GM12878 (cell line): ENCODE measurements at regions not wholly inside any gene's neighbourhood (a gene's known extent, or its start where the extent isn't known, plus 50 kb on each side); places are given as distances from the start of the nearest gene placed in this dataset.

Experiments
- ATAC-seq: fragments of 200-7000 bp; cut with Tn5 transposase; 3 replicates; pipeline ENCODE4 v1.9.1; 2020; ENCODE audit warnings: mild to moderate bottlenecking, moderate library complexity
- BruUV-seq: library from RNA; stranded (reverse); fragments of 400-500 nt; replicated peaks from 2 replicates; lab custom pipeline; 2021; lab: Mats Ljungman, UMichigan
- CTCF ChIA-PET: fragments of 300-600 bp; sonication (Branson Sonifier 250); formaldehyde crosslinking; extraction: SDS; loops from one replicate; lab custom pipeline; 2021; ENCODE audit warnings: inconsistent platforms; lab: Yijun Ruan, JAX
- POLR2A ChIA-PET: fragments of 350-600 bp; formaldehyde crosslinking; extraction: SDS; loops from one replicate; lab custom pipeline; 2021; ENCODE audit warnings: inconsistent platforms; lab: Charles Lee
- RAD21 ChIA-PET: fragments of 300-600 bp; sonication (Branson Sonifier 250); formaldehyde crosslinking; loops from one replicate; lab custom pipeline; 2023; ENCODE audit warnings: antibody characterized with exemption; ENCODE audit not compliant: unreplicated experiment; lab: Charles Lee
- SMC1A ChIA-PET: fragments of 300-600 bp; sonication (Branson Sonifier 250); formaldehyde crosslinking; loops from one replicate; lab custom pipeline; 2023; ENCODE audit not compliant: unreplicated experiment, uncharacterized antibody; lab: Charles Lee
- DNase-seq: peaks from one replicate; pipeline ENCODE4 v3.0.0-alpha.2; 2011; ENCODE audit warnings: low read depth, low spot score
- FAIRE-seq: peaks from 3 replicates; lab custom pipeline; 2011; peaks lifted over from hg19 to GRCh38; lab: Jason Lieb, UNC
- H2AFZ ChIP-seq: 2 replicates; pipeline ENCODE4 v1.6.0; 2011; ENCODE audit warnings: low read depth, low read length, control low read depth; ENCODE audit not compliant: control insufficient read depth
- H3K27ac ChIP-seq: 2 replicates; pipeline ENCODE4 v1.5.1; 2011; ENCODE audit warnings: control low read depth; ENCODE audit not compliant: control insufficient read depth, insufficient read depth
- H3K27me3 ChIP-seq, 2 experiments: replicated peaks in 1 of 2; 2 replicates each; pipeline versions ENCODE4 v1.6.0 to v1.6.1; 2011; ENCODE audit warnings: low read length in 1 of 2; ENCODE audit not compliant: control insufficient read depth in 2 of 2, insufficient read depth in 2 of 2
- H3K36me3 ChIP-seq, 2 experiments: 2 replicates each; pipeline ENCODE4 v1.5.1; 2011; ENCODE audit warnings: low read length in 1 of 2; ENCODE audit not compliant: control insufficient read depth in 2 of 2, insufficient read depth in 2 of 2
- H3K4me1 ChIP-seq: 2 replicates; pipeline ENCODE4 v1.6.1; 2011; ENCODE audit warnings: mild to moderate bottlenecking, low read length, moderate library complexity, mixed read lengths; ENCODE audit not compliant: control insufficient read depth, insufficient read depth
- H3K4me2 ChIP-seq: 2 replicates; pipeline ENCODE4 v1.6.0; 2011; ENCODE audit warnings: control low read depth; ENCODE audit not compliant: control insufficient read depth, insufficient read depth
- H3K4me3 ChIP-seq: fragments of 200-600 bp; sonication (generic); 2 replicates; pipeline ENCODE4 v1.5.1; 2016
- H3K79me2 ChIP-seq: 2 replicates; pipeline ENCODE4 v1.6.0; 2011; ENCODE audit warnings: low read length; ENCODE audit not compliant: control insufficient read depth, insufficient read depth
- H3K9ac ChIP-seq: 2 replicates; pipeline ENCODE4 v1.8.0; 2011; ENCODE audit warnings: low read length, control low read depth, mixed read lengths; ENCODE audit not compliant: control insufficient read depth, insufficient read depth
- H3K9me3 ChIP-seq: replicated peaks from 3 replicates; pipeline ENCODE4 v1.5.1; 2011; ENCODE audit warnings: mild to moderate bottlenecking, low read length; ENCODE audit not compliant: control insufficient read depth, insufficient read depth
- H4K20me1 ChIP-seq: 2 replicates; pipeline ENCODE4 v1.6.0; 2011; ENCODE audit not compliant: control insufficient read depth, insufficient read depth
- CBX3 ChIP-seq: fragments of 200-600 bp; sonication (generic); IDR thresholded peaks from 2 replicates; pipeline ENCODE4 v1.6.1; 2016; ENCODE audit warnings: low read depth, borderline replicate concordance
- HDAC6 ChIP-seq: fragments of 200-600 bp; sonication (generic); IDR thresholded peaks from one replicate; pipeline ENCODE4 v1.8.0; 2017; ENCODE audit warnings: antibody characterized with exemption; ENCODE audit not compliant: unreplicated experiment
- IKZF2 ChIP-seq, 2 experiments: fragments of 450-650 bp; IDR thresholded peaks; 2 replicates each; pipeline ENCODE4 v1.6.1; 2017; ENCODE audit warnings: mild to moderate bottlenecking in 2 of 2, moderate library complexity in 2 of 2
- MEF2B ChIP-seq: fragments of 450-650 bp; IDR thresholded peaks from 2 replicates; pipeline ENCODE4 v1.6.1; 2018; ENCODE audit warnings: mild to moderate bottlenecking, moderate library complexity; ENCODE audit not compliant: partially characterized antibody, poor library complexity, severe bottlenecking
- NR2C1 ChIP-seq: fragments of 450-650 bp; IDR thresholded peaks from 2 replicates; pipeline ENCODE4 v1.6.1; 2017; ENCODE audit warnings: antibody characterized with exemption, mild to moderate bottlenecking, moderate library complexity
- PML ChIP-seq: IDR thresholded peaks from 2 replicates; pipeline ENCODE4 v1.6.1; 2012; ENCODE audit warnings: low read length, inconsistent platforms
- SIX5 ChIP-seq: IDR thresholded peaks from 2 replicates; pipeline ENCODE4 v1.6.1; 2011; ENCODE audit warnings: mild to moderate bottlenecking, low read depth, low read length, moderate library complexity; ENCODE audit not compliant: severe bottlenecking
- SUPT20H ChIP-seq: IDR thresholded peaks from 2 replicates; pipeline ENCODE4 v1.6.1; 2011; ENCODE audit warnings: low read depth, mild to moderate bottlenecking, low read length, moderate library complexity, borderline replicate concordance; ENCODE audit not compliant: control insufficient read depth
- TCF12 ChIP-seq: IDR thresholded peaks from 2 replicates; pipeline ENCODE4 v1.6.1; 2011; ENCODE audit warnings: low read depth, mild to moderate bottlenecking, low read length
- WGBS: methylation state at CpG from one replicate; pipeline ENCODE4 v1.1.6; 2016; ENCODE audit warnings: low lambda C conversion rate; ENCODE audit not compliant: insufficient replicate concordance, insufficient coverage; ENCODE audit errors: missing lambda C conversion rate; 5-methylcytosine and 5-hydroxymethylcytosine counted together
- in situ Hi-C: fragments of 300-500 bp; cut with MboI; formaldehyde crosslinking; loops from 9 replicates; pipeline ENCODE4 v1.14.3; 2018; ENCODE audit warnings: mixed read lengths
- intact Hi-C: fragments of 100-400 bp; cut with micrococcal nuclease; formaldehyde crosslinking; loops from one replicate; pipeline ENCODE4 v1.14.2; 2022; ENCODE audit not compliant: unreplicated experiment
- TF ChIP-seq, protein P1 (sequence below): IDR thresholded peaks from 2 replicates; pipeline ENCODE4 v1.6.1; 2012; ENCODE audit warnings: low read depth, low read length, improper control_type of control experiment
- TF ChIP-seq, protein P2 (sequence below): fragments of 450-650 bp; conservative IDR thresholded peaks from 2 replicates; pipeline ENCODE4 v1.6.1; 2017; ENCODE audit warnings: mild to moderate bottlenecking, moderate library complexity
- TF ChIP-seq, protein P3 (sequence below): fragments of 450-650 bp; IDR thresholded peaks from 2 replicates; pipeline ENCODE4 v1.6.1; 2017; ENCODE audit warnings: low read depth, mild to moderate bottlenecking, moderate library complexity

GRCh38 chr6:169975286-169975685 is 223.9 kb downstream of the ERMARD start:
- Histone ChIP-seq H4K20me1 (no peaks in the 10 kb centered on the region), H2AFZ (no peak overlapping the region), H3K9ac (no peak overlapping the region), H3K9me3 (no peaks in the 10 kb centered on the region), H3K27ac (no peak overlapping the region), H3K79me2 (no peaks in the 10 kb centered on the region), H3K4me1 (no peaks in the 10 kb centered on the region), H3K36me3 (no peaks in the 10 kb centered on the region), H3K27me3 (no peaks in the 10 kb centered on the region), H3K4me3 (no peak overlapping the region), H3K4me2 (no peak overlapping the region)
- BruUV-seq, result no TSS peak
- RAD21 ChIA-PET, result no interaction called here
- FAIRE-seq (no peak), ATAC-seq (no peak), DNase-seq (no peak)
- TF ChIP-seq SUPT20H (no peak), MEF2B (no peak), HDAC6 (no peak)
- TF ChIP-seq, protein P1, sequence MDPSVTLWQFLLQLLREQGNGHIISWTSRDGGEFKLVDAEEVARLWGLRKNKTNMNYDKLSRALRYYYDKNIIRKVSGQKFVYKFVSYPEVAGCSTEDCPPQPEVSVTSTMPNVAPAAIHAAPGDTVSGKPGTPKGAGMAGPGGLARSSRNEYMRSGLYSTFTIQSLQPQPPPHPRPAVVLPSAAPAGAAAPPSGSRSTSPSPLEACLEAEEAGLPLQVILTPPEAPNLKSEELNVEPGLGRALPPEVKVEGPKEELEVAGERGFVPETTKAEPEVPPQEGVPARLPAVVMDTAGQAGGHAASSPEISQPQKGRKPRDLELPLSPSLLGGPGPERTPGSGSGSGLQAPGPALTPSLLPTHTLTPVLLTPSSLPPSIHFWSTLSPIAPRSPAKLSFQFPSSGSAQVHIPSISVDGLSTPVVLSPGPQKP, result no peak
- CTCF ChIA-PET, result no interaction called here
- POLR2A ChIA-PET, result no interaction called here
- SMC1A ChIA-PET, result no interaction called here
- intact Hi-C loops (no loop called here), in situ Hi-C loops (no loop called here)
- WGBS, result 51% methylated on average over 14 of the region's 14 CpGs

- ChIA-PET POLR2A (no interaction called here), RAD21 (no interaction called here), CTCF (no interaction called here), SMC1A (no interaction called here)
- Histone ChIP-seq H3K27ac (no peak overlapping the region), H4K20me1 (no peaks in the 10 kb centered on the region), H3K79me2 (no peaks in the 10 kb centered on the region), H3K4me2 (no peak overlapping the region), H3K4me3 (no peak overlapping the region), H3K9ac (no peak overlapping the region), H2AFZ (no peak overlapping the region), H3K36me3 (no peaks in the 10 kb centered on the region), H3K27me3 (no peaks in the 10 kb centered on the region), H3K9me3 (no peaks in the 10 kb centered on the region), H3K4me1 (no peaks in the 10 kb centered on the region)
- 43% methylated on average over 8 of the region's 8 CpGs for WGBS
- FAIRE-seq (no peak), DNase-seq (no peak), ATAC-seq (no peak)
- intact Hi-C loops (no loop called here), in situ Hi-C loops (no loop called here)
- BruUV-seq, result no TSS peak
- TF ChIP-seq SIX5, result no peak
- no peak for TF ChIP-seq CBX3
- no peak for TF ChIP-seq PML
- TF ChIP-seq TCF12, result no peak
- TF ChIP-seq, protein P2, sequence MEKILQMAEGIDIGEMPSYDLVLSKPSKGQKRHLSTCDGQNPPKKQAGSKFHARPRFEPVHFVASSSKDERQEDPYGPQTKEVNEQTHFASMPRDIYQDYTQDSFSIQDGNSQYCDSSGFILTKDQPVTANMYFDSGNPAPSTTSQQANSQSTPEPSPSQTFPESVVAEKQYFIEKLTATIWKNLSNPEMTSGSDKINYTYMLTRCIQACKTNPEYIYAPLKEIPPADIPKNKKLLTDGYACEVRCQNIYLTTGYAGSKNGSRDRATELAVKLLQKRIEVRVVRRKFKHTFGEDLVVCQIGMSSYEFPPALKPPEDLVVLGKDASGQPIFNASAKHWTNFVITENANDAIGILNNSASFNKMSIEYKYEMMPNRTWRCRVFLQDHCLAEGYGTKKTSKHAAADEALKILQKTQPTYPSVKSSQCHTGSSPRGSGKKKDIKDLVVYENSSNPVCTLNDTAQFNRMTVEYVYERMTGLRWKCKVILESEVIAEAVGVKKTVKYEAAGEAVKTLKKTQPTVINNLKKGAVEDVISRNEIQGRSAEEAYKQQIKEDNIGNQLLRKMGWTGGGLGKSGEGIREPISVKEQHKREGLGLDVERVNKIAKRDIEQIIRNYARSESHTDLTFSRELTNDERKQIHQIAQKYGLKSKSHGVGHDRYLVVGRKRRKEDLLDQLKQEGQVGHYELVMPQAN, result no peak
- TF ChIP-seq, protein P3, sequence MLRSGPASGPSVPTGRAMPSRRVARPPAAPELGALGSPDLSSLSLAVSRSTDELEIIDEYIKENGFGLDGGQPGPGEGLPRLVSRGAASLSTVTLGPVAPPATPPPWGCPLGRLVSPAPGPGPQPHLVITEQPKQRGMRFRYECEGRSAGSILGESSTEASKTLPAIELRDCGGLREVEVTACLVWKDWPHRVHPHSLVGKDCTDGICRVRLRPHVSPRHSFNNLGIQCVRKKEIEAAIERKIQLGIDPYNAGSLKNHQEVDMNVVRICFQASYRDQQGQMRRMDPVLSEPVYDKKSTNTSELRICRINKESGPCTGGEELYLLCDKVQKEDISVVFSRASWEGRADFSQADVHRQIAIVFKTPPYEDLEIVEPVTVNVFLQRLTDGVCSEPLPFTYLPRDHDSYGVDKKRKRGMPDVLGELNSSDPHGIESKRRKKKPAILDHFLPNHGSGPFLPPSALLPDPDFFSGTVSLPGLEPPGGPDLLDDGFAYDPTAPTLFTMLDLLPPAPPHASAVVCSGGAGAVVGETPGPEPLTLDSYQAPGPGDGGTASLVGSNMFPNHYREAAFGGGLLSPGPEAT, result no peak
- TF ChIP-seq NR2C1, result no peak
- TF ChIP-seq IKZF2 (IDR thresholded peaks at IDR 0.05), result no peak
Observed at GRCh38 chr6:169974663-169975062, 223.2 kb downstream of the ERMARD start.
